ENCODE measurements at regions not wholly inside any gene's neighbourhood (a gene's known extent, or its start where the extent isn't known, plus 50 kb on each side); places are given as distances from the start of the nearest gene placed in this dataset.

GRCh38 chr4:156459584-156459983 lies 505.9 kb upstream of the CTSO start:
- TF ChIP-seq CTCF (IDR thresholded peaks at IDR 0.05) = no peak
- no peak for TF ChIP-seq POLR2A (IDR thresholded peaks at IDR 0.05)

Measured in body of pancreas (tissue), 4 donors.